ENCODE measurements at regions not wholly inside any gene's neighbourhood (a gene's known extent, or its start where the extent isn't known, plus 50 kb on each side); places are given as distances from the start of the nearest gene placed in this dataset.

- Histone ChIP-seq H3K36me3 (ENCODE audit: control insufficient read depth, insufficient read depth, low read length) (no peaks in the 10 kb centered on the region), H3K27me3 (ENCODE audit: control insufficient read depth, insufficient read depth, low read length) (no peaks in the 10 kb centered on the region), H3K4me3 (ENCODE audit: low read depth, low read length) (no peak overlapping the region), H3K9me3 (ENCODE audit: control insufficient read depth, insufficient read depth, low read length) (no peaks in the 10 kb centered on the region), H3K4me1 (ENCODE audit: control insufficient read depth, insufficient read depth, low read length) (no peaks in the 10 kb centered on the region), H3K27ac (ENCODE audit: low read depth, low read length) (no peak overlapping the region)
- no peak for DNase-seq (ENCODE audit: low read depth in 4 of 6, low spot score in 6 of 6)
- WGBS (ENCODE audit: insufficient coverage), result no CpG with 5 or more reads among the region's 2 CpGs
Measured at GRCh38 chr18:68342039-68342659, 372.8 kb downstream of the TMX3 start.

GRCh38 chr18:68340606-68341005, 374.3 kb downstream of the TMX3 start:
- DNase-seq (ENCODE audit: low read depth in 4 of 6, low spot score in 6 of 6), result peak in 2 of 6 donors; percentile 14 to 29
- no peaks in the 10 kb centered on the region for H3K36me3 ChIP-seq (ENCODE audit: control insufficient read depth, insufficient read depth, low read length)
- no CpG with 5 or more reads among the region's 1 CpG for WGBS (ENCODE audit: insufficient coverage)

GRCh38 chr18:68330658-68331057, 384.2 kb downstream of the TMX3 start:
- Histone ChIP-seq H3K36me3 (ENCODE audit: control insufficient read depth, insufficient read depth, low read length) (no peaks in the 10 kb centered on the region), H3K4me1 (ENCODE audit: control insufficient read depth, insufficient read depth, low read length) (no peaks in the 10 kb centered on the region), H3K27me3 (ENCODE audit: control insufficient read depth, insufficient read depth, low read length) (no peaks in the 10 kb centered on the region), H3K27ac (ENCODE audit: low read depth, low read length) (no peak overlapping the region), H3K4me3 (ENCODE audit: low read depth, low read length) (no peak overlapping the region), H3K9me3 (ENCODE audit: control insufficient read depth, insufficient read depth, low read length) (no peaks in the 10 kb centered on the region)
- DNase-seq (ENCODE audit: low read depth in 4 of 6, low spot score in 6 of 6), result no peak

More at GRCh38 chr18:68340606-68341005, 374.3 kb downstream of the TMX3 start:
- Histone ChIP-seq H3K9me3 (ENCODE audit: control insufficient read depth, insufficient read depth, low read length) (no peaks in the 10 kb centered on the region), H3K4me3 (ENCODE audit: low read depth, low read length) (no peak overlapping the region), H3K4me1 (ENCODE audit: control insufficient read depth, insufficient read depth, low read length) (no peaks in the 10 kb centered on the region), H3K27me3 (ENCODE audit: control insufficient read depth, insufficient read depth, low read length) (no peaks in the 10 kb centered on the region), H3K27ac (ENCODE audit: low read depth, low read length) (no peak overlapping the region)

- Histone ChIP-seq H3K9me3 (ENCODE audit: control insufficient read depth, insufficient read depth, low read length) (no peaks in the 10 kb centered on the region), H3K36me3 (ENCODE audit: control insufficient read depth, insufficient read depth, low read length) (no peaks in the 10 kb centered on the region), H3K27me3 (ENCODE audit: control insufficient read depth, insufficient read depth, low read length) (no peaks in the 10 kb centered on the region), H3K4me1 (ENCODE audit: control insufficient read depth, insufficient read depth, low read length) (no peaks in the 10 kb centered on the region), H3K27ac (ENCODE audit: low read depth, low read length) (no peak overlapping the region), H3K4me3 (ENCODE audit: low read depth, low read length) (no peak overlapping the region)
- DNase-seq (ENCODE audit: low read depth in 4 of 6, low spot score in 6 of 6), result peak in 1 of 6 donors; percentile 21
Measured at GRCh38 chr18:68323921-68324320, 391.0 kb downstream of the TMX3 start.

GRCh38 chr18:68316636-68317035, 398.3 kb downstream of the TMX3 start:
- Histone ChIP-seq H3K4me3 (ENCODE audit: low read depth, low read length) (no peak overlapping the region), H3K4me1 (ENCODE audit: control insufficient read depth, insufficient read depth, low read length) (no peaks in the 10 kb centered on the region), H3K27ac (ENCODE audit: low read depth, low read length) (no peak overlapping the region), H3K36me3 (ENCODE audit: control insufficient read depth, insufficient read depth, low read length) (no peaks in the 10 kb centered on the region), H3K9me3 (ENCODE audit: control insufficient read depth, insufficient read depth, low read length) (no peaks in the 10 kb centered on the region), H3K27me3 (ENCODE audit: control insufficient read depth, insufficient read depth, low read length) (no peaks in the 10 kb centered on the region)
- DNase-seq (ENCODE audit: low read depth in 4 of 6, low spot score in 6 of 6), result no peak
- no CpG with 5 or more reads among the region's 3 CpGs for WGBS (ENCODE audit: insufficient coverage)

GRCh38 chr18:68314403-68314802, 400.5 kb downstream of the TMX3 start:
- no CpG with 5 or more reads among the region's 4 CpGs for WGBS (ENCODE audit: insufficient coverage)

GRCh38 chr18:68301441-68301840, 413.5 kb downstream of the TMX3 start:
- Histone ChIP-seq H3K4me3 (ENCODE audit: low read depth, low read length) (no peak overlapping the region), H3K36me3 (ENCODE audit: control insufficient read depth, insufficient read depth, low read length) (no peaks in the 10 kb centered on the region), H3K27ac (ENCODE audit: low read depth, low read length) (no peak overlapping the region), H3K27me3 (ENCODE audit: control insufficient read depth, insufficient read depth, low read length) (no peaks in the 10 kb centered on the region), H3K9me3 (ENCODE audit: control insufficient read depth, insufficient read depth, low read length) (no peaks in the 10 kb centered on the region), H3K4me1 (ENCODE audit: control insufficient read depth, insufficient read depth, low read length) (no peaks in the 10 kb centered on the region)
- WGBS (ENCODE audit: insufficient coverage), result no CpG with 5 or more reads among the region's 3 CpGs
- DNase-seq (ENCODE audit: low read depth in 4 of 6, low spot score in 6 of 6), result no peak

More at GRCh38 chr18:68314403-68314802, 400.5 kb downstream of the TMX3 start:
- H3K4me3 ChIP-seq (ENCODE audit: low read depth, low read length), result no peak overlapping the region
- H3K9me3 ChIP-seq (ENCODE audit: control insufficient read depth, insufficient read depth, low read length), result no peaks in the 10 kb centered on the region
- H3K36me3 ChIP-seq (ENCODE audit: control insufficient read depth, insufficient read depth, low read length), result no peaks in the 10 kb centered on the region
- no peak overlapping the region for H3K27ac ChIP-seq (ENCODE audit: low read depth, low read length)
- no peaks in the 10 kb centered on the region for H3K27me3 ChIP-seq (ENCODE audit: control insufficient read depth, insufficient read depth, low read length)
- H3K4me1 ChIP-seq (ENCODE audit: control insufficient read depth, insufficient read depth, low read length), result no peaks in the 10 kb centered on the region
- DNase-seq (ENCODE audit: low read depth in 4 of 6, low spot score in 6 of 6), result no peak

- Histone ChIP-seq H3K9me3 (ENCODE audit: control insufficient read depth, insufficient read depth, low read length) (no peaks in the 10 kb centered on the region), H3K36me3 (ENCODE audit: control insufficient read depth, insufficient read depth, low read length) (no peaks in the 10 kb centered on the region), H3K27ac (ENCODE audit: low read depth, low read length) (no peak overlapping the region), H3K27me3 (ENCODE audit: control insufficient read depth, insufficient read depth, low read length) (no peaks in the 10 kb centered on the region), H3K4me3 (ENCODE audit: low read depth, low read length) (no peak overlapping the region), H3K4me1 (ENCODE audit: control insufficient read depth, insufficient read depth, low read length) (no peaks in the 10 kb centered on the region)
- no CpG with 5 or more reads among the region's 3 CpGs for WGBS (ENCODE audit: insufficient coverage)
- DNase-seq (ENCODE audit: low read depth in 4 of 6, low spot score in 6 of 6), result no peak
Measured at GRCh38 chr18:68299906-68300305, 415.0 kb downstream of the TMX3 start.

- Histone ChIP-seq H3K27ac (ENCODE audit: low read depth, low read length) (no peak overlapping the region), H3K4me1 (ENCODE audit: control insufficient read depth, insufficient read depth, low read length) (no peaks in the 10 kb centered on the region), H3K4me3 (ENCODE audit: low read depth, low read length) (no peak overlapping the region), H3K27me3 (ENCODE audit: control insufficient read depth, insufficient read depth, low read length) (no peaks in the 10 kb centered on the region), H3K36me3 (ENCODE audit: control insufficient read depth, insufficient read depth, low read length) (no peaks in the 10 kb centered on the region), H3K9me3 (ENCODE audit: control insufficient read depth, insufficient read depth, low read length) (peaks cover 5% of the 10 kb centered on the region)
- DNase-seq (ENCODE audit: low read depth in 4 of 6, low spot score in 6 of 6), result peak in 2 of 6 donors; percentile 10 to 30
- 68% methylated on average over 3 of the region's 4 CpGs for WGBS (ENCODE audit: insufficient coverage)
Measured at GRCh38 chr18:68298330-68298729, 416.6 kb downstream of the TMX3 start.

GRCh38 chr18:68288408-68288807, 426.5 kb downstream of the TMX3 start:
- no peaks in the 10 kb centered on the region for H3K27me3 ChIP-seq (ENCODE audit: control insufficient read depth, insufficient read depth, low read length)
- H3K36me3 ChIP-seq (ENCODE audit: control insufficient read depth, insufficient read depth, low read length), result no peaks in the 10 kb centered on the region
- DNase-seq (ENCODE audit: low read depth in 4 of 6, low spot score in 6 of 6), result peak in 2 of 6 donors; percentile 62 to 79
- no peaks in the 10 kb centered on the region for H3K4me1 ChIP-seq (ENCODE audit: control insufficient read depth, insufficient read depth, low read length)
- 43% methylated on average over 1 of the region's 4 CpGs for WGBS (ENCODE audit: insufficient coverage)
- no peak overlapping the region for H3K4me3 ChIP-seq (ENCODE audit: low read depth, low read length)
- no peak overlapping the region for H3K27ac ChIP-seq (ENCODE audit: low read depth, low read length)
- peaks cover under 1% of the 10 kb centered on the region for H3K9me3 ChIP-seq (ENCODE audit: control insufficient read depth, insufficient read depth, low read length)

Measured in spinal cord (tissue), 9 donors.